Trophoblast cell (in vitro differentiated cells and primary cell): ENCODE measurements at regions not wholly inside any gene's neighbourhood (a gene's known extent, or its start where the extent isn't known, plus 50 kb on each side); places are given as distances from the start of the nearest gene placed in this dataset.

Source experiments
- DNase-seq, 2 donors: peaks; one replicate each; pipeline ENCODE4 v3.0.0-alpha.2; 2016
- H2AFZ ChIP-seq: 2 replicates; pipeline ENCODE4 v1.6.1; 2013; ENCODE audit warnings: low read length, moderate library complexity, mild to moderate bottlenecking; ENCODE audit not compliant: insufficient read depth, poor library complexity
- H2AK5ac ChIP-seq: 2 replicates; pipeline ENCODE4 v1.6.1; 2013; ENCODE audit warnings: mild to moderate bottlenecking, low read length
- H2BK120ac ChIP-seq: 2 replicates; pipeline ENCODE4 v1.6.1; 2013; ENCODE audit warnings: low read length, mild to moderate bottlenecking, moderate library complexity; ENCODE audit not compliant: insufficient read depth, poor library complexity
- H2BK12ac ChIP-seq: 2 replicates; pipeline ENCODE4 v1.6.1; 2013; ENCODE audit warnings: mild to moderate bottlenecking, low read length, moderate library complexity
- H2BK5ac ChIP-seq: 2 replicates; pipeline ENCODE4 v1.6.1; 2013; ENCODE audit warnings: low read length, low read depth, moderate library complexity, mild to moderate bottlenecking; ENCODE audit not compliant: poor library complexity
- H3K14ac ChIP-seq: 2 replicates; pipeline ENCODE4 v1.6.1; 2013; ENCODE audit warnings: mild to moderate bottlenecking, low read length
- H3K18ac ChIP-seq: 2 replicates; pipeline ENCODE4 v1.6.1; 2013; ENCODE audit warnings: mild to moderate bottlenecking, low read length
- H3K23ac ChIP-seq: 2 replicates; pipeline ENCODE4 v1.6.1; 2013; ENCODE audit warnings: low read length
- H3K27ac ChIP-seq: 2 replicates; pipeline ENCODE4 v1.5.1; 2013; ENCODE audit warnings: low read depth, mild to moderate bottlenecking, inconsistent platforms, low read length, moderate library complexity
- H3K27me3 ChIP-seq: 2 replicates; pipeline ENCODE4 v1.6.1; 2013; ENCODE audit warnings: inconsistent platforms, mild to moderate bottlenecking, low read length, moderate library complexity; ENCODE audit not compliant: insufficient read depth
- H3K36me3 ChIP-seq, 2 experiments: 1 replicate in 1 of 2; 2 replicates in 1 of 2; pipeline ENCODE4 v1.6.1; 2013; ENCODE audit warnings: low read length in 2 of 2, mild to moderate bottlenecking in 2 of 2, moderate library complexity in 1 of 2; ENCODE audit not compliant: insufficient read depth in 2 of 2, control insufficient read depth in 1 of 2
- H3K4ac ChIP-seq: 2 replicates; pipeline ENCODE4 v1.6.1; 2013; ENCODE audit warnings: low read depth, mild to moderate bottlenecking, low read length, moderate library complexity
- H3K4me1 ChIP-seq, 2 experiments: 1 replicate in 1 of 2; 2 replicates in 1 of 2; pipeline ENCODE4 v1.6.1; 2013; ENCODE audit warnings: low read length in 2 of 2, mild to moderate bottlenecking in 2 of 2, moderate library complexity in 1 of 2; ENCODE audit not compliant: insufficient read depth in 2 of 2, control insufficient read depth in 1 of 2
- H3K4me2 ChIP-seq: 2 replicates; pipeline ENCODE4 v1.6.1; 2013; ENCODE audit warnings: inconsistent platforms, mild to moderate bottlenecking, low read length, moderate library complexity
- H3K4me3 ChIP-seq: 2 replicates; pipeline ENCODE4 v1.5.1; 2013; ENCODE audit warnings: mild to moderate bottlenecking, low read depth, low read length, inconsistent platforms
- H3K79me1 ChIP-seq: one replicate; pipeline ENCODE4 v1.6.1; 2013; ENCODE audit warnings: low read length
- H3K79me2 ChIP-seq: 2 replicates; pipeline ENCODE4 v1.6.1; 2013; ENCODE audit warnings: low read length, mild to moderate bottlenecking; ENCODE audit not compliant: control insufficient read depth, insufficient read depth, poor library complexity
- H3K9ac ChIP-seq: 2 replicates; pipeline ENCODE4 v1.6.1; 2013; ENCODE audit warnings: mild to moderate bottlenecking, low read length
- H3K9me3 ChIP-seq: 2 replicates; pipeline ENCODE4 v1.6.1; 2013; ENCODE audit warnings: low read depth, mild to moderate bottlenecking, control low read depth, inconsistent platforms, low read length; ENCODE audit not compliant: insufficient read depth
- H4K12ac ChIP-seq: 2 replicates; pipeline ENCODE4 v1.6.1; 2013; ENCODE audit warnings: low read depth, mild to moderate bottlenecking, low read length, moderate library complexity
- H4K8ac ChIP-seq: 2 replicates; pipeline ENCODE4 v1.6.1; 2013; ENCODE audit warnings: low read depth, mild to moderate bottlenecking, low read length, moderate library complexity
- H4K91ac ChIP-seq: one replicate; pipeline ENCODE4 v1.6.1; 2013; ENCODE audit warnings: low read depth, mild to moderate bottlenecking, low read length, moderate library complexity
- WGBS: extraction: QIAGEN DNeasy Blood & Tissue Kit; methylation state at CpG from one replicate; pipeline ENCODE4 v1.1.7; 2013; ENCODE audit warnings: missing lambda C conversion rate; ENCODE audit not compliant: insufficient read length, insufficient coverage; ENCODE audit errors: extremely low coverage; 5-methylcytosine and 5-hydroxymethylcytosine counted together

- Histone ChIP-seq H3K18ac (no peak overlapping the region), H2AFZ (no peak overlapping the region), H3K4me2 (no peak overlapping the region), H3K23ac (no peak overlapping the region), H3K36me3 (no peaks in the 10 kb centered on the region), H3K27me3 (no peaks in the 10 kb centered on the region), H3K79me2 (no peaks in the 10 kb centered on the region), H4K91ac (no peak overlapping the region), H3K9ac (no peak overlapping the region), H3K9me3 (no peaks in the 10 kb centered on the region), H2BK120ac (no peak overlapping the region), H3K79me1 (no peaks in the 10 kb centered on the region), H4K8ac (no peak overlapping the region), H3K4ac (no peak overlapping the region), H3K4me1 (no peaks in the 10 kb centered on the region), H2AK5ac (no peak overlapping the region), H3K27ac (no peak overlapping the region), H4K12ac (no peak overlapping the region), H2BK5ac (no peak overlapping the region), H2BK12ac (no peak overlapping the region), H3K4me3 (no peak overlapping the region), H3K14ac (no peak overlapping the region)
- DNase-seq, result no peak
- WGBS, result no CpG with 5 or more reads among the region's 1 CpG
Measured at GRCh38 chrX:69365349-69365748, 138.8 kb upstream of the NALF2 start.

GRCh38 chrX:69362856-69363255, 141.3 kb upstream of the NALF2 start:
- Histone ChIP-seq H3K27ac (no peak overlapping the region), H3K79me1 (no peaks in the 10 kb centered on the region), H3K18ac (no peak overlapping the region), H2AK5ac (no peak overlapping the region), H3K4ac (no peak overlapping the region), H4K8ac (no peak overlapping the region), H3K4me2 (no peak overlapping the region), H2BK120ac (no peak overlapping the region), H2AFZ (no peak overlapping the region), H3K23ac (no peak overlapping the region), H3K79me2 (no peaks in the 10 kb centered on the region), H3K4me3 (no peak overlapping the region), H4K91ac (no peak overlapping the region), H3K14ac (no peak overlapping the region), H3K9ac (no peak overlapping the region), H2BK5ac (no peak overlapping the region), H4K12ac (no peak overlapping the region), H3K36me3 (no peaks in the 10 kb centered on the region), H3K9me3 (no peaks in the 10 kb centered on the region), H2BK12ac (no peak overlapping the region), H3K27me3 (no peaks in the 10 kb centered on the region), H3K4me1 (no peaks in the 10 kb centered on the region)
- no peak for DNase-seq
- WGBS, result no CpG with 5 or more reads among the region's 4 CpGs

- Histone ChIP-seq H3K9me3 (no peaks in the 10 kb centered on the region), H4K8ac (no peak overlapping the region), H2BK120ac (no peak overlapping the region), H3K4me1 (no peaks in the 10 kb centered on the region), H3K4me2 (no peak overlapping the region), H2AK5ac (no peak overlapping the region), H2BK12ac (no peak overlapping the region), H3K79me1 (no peaks in the 10 kb centered on the region), H3K9ac (no peak overlapping the region), H4K91ac (no peak overlapping the region), H3K4ac (no peak overlapping the region), H3K18ac (no peak overlapping the region), H3K36me3 (no peaks in the 10 kb centered on the region), H3K79me2 (no peaks in the 10 kb centered on the region), H3K27ac (no peak overlapping the region), H3K23ac (no peak overlapping the region), H3K4me3 (no peak overlapping the region), H2AFZ (no peak overlapping the region), H2BK5ac (no peak overlapping the region), H4K12ac (no peak overlapping the region), H3K27me3 (no peaks in the 10 kb centered on the region), H3K14ac (no peak overlapping the region)
- WGBS, result no CpG with 5 or more reads among the region's 5 CpGs
- no peak for DNase-seq
Measured at GRCh38 chrX:69362354-69362753, 141.8 kb upstream of the NALF2 start.

- no peak overlapping the region for H3K4ac ChIP-seq
- H3K4me1 ChIP-seq, result no peaks in the 10 kb centered on the region
- H3K14ac ChIP-seq, result no peak overlapping the region
- H3K9ac ChIP-seq, result no peak overlapping the region
- H3K9me3 ChIP-seq, result no peaks in the 10 kb centered on the region
- no peak overlapping the region for H2AFZ ChIP-seq
- no peak overlapping the region for H3K18ac ChIP-seq
- no peaks in the 10 kb centered on the region for H3K79me1 ChIP-seq
- no peaks in the 10 kb centered on the region for H3K36me3 ChIP-seq
- no peak overlapping the region for H4K8ac ChIP-seq
- no peak overlapping the region for H2BK12ac ChIP-seq
- H3K27ac ChIP-seq, result no peak overlapping the region
- H2BK120ac ChIP-seq, result no peak overlapping the region
- peak in 1 of 2 donors; percentile 4 for DNase-seq
- H3K4me3 ChIP-seq, result no peak overlapping the region
- H4K91ac ChIP-seq, result no peak overlapping the region
- H2BK5ac ChIP-seq, result no peak overlapping the region
- no peak overlapping the region for H4K12ac ChIP-seq
- H3K23ac ChIP-seq, result no peak overlapping the region
- no CpG with 5 or more reads among the region's 5 CpGs for WGBS
- H2AK5ac ChIP-seq, result no peak overlapping the region
- no peaks in the 10 kb centered on the region for H3K79me2 ChIP-seq
- no peak overlapping the region for H3K4me2 ChIP-seq
- H3K27me3 ChIP-seq, result no peaks in the 10 kb centered on the region
Measured at GRCh38 chrX:69361311-69361845, 142.7 kb upstream of the NALF2 start.
